Skeletal muscle tissue (tissue), 3 donors: ENCODE measurements at regions not wholly inside any gene's neighbourhood (a gene's known extent, or its start where the extent isn't known, plus 50 kb on each side); places are given as distances from the start of the nearest gene placed in this dataset.

Experiments
- H3K27ac ChIP-seq: one replicate; pipeline ENCODE4 v1.7.0; 2013; ENCODE audit warnings: mild to moderate bottlenecking, low read depth, low read length, inconsistent platforms
- H3K27me3 ChIP-seq, 3 donors: one replicate each; pipeline ENCODE4 v1.7.0; 2013; ENCODE audit warnings: low read length in 3 of 3; ENCODE audit not compliant: control insufficient read depth in 3 of 3, insufficient read depth in 3 of 3
- H3K36me3 ChIP-seq, 3 donors: one replicate each; pipeline ENCODE4 v1.7.0; 2013; ENCODE audit warnings: low read length in 3 of 3; ENCODE audit not compliant: control insufficient read depth in 3 of 3, insufficient read depth in 3 of 3
- H3K4me1 ChIP-seq, 3 donors: one replicate each; pipeline ENCODE4 v1.7.0; 2013; ENCODE audit warnings: low read length in 3 of 3, mild to moderate bottlenecking in 3 of 3; ENCODE audit not compliant: control insufficient read depth in 3 of 3, insufficient read depth in 3 of 3
- H3K4me3 ChIP-seq, 3 donors: one replicate each; pipeline ENCODE4 v1.7.0; 2013; ENCODE audit warnings: low read length in 3 of 3
- H3K9ac ChIP-seq, 3 donors: one replicate each; pipeline ENCODE4 v1.7.0; 2013; ENCODE audit warnings: low read length in 3 of 3, mild to moderate bottlenecking in 3 of 3, moderate library complexity in 2 of 3, low read depth in 1 of 3
- H3K9me3 ChIP-seq, 3 donors: one replicate each; pipeline ENCODE4 v1.7.0; 2013; ENCODE audit warnings: low read length in 3 of 3; ENCODE audit not compliant: control insufficient read depth in 3 of 3
- donor health status: Osteomylitis.

- no peaks in the 10 kb centered on the region for H3K36me3 ChIP-seq
- H3K9ac ChIP-seq: no peak overlapping the region
- no peak overlapping the region for H3K4me3 ChIP-seq
- H3K27me3 ChIP-seq: no peaks in the 10 kb centered on the region
- H3K27ac ChIP-seq: no peak overlapping the region
- no peaks in the 10 kb centered on the region for H3K9me3 ChIP-seq
- H3K4me1 ChIP-seq: no peaks in the 10 kb centered on the region
These were observed 113.5 kb upstream of the NEBL start for GRCh38 chr10:21010615-21011014.

- Histone ChIP-seq H3K9me3 (no peaks in the 10 kb centered on the region), H3K36me3 (no peaks in the 10 kb centered on the region), H3K27me3 (no peaks in the 10 kb centered on the region), H3K9ac (no peak overlapping the region), H3K4me3 (no peak overlapping the region), H3K4me1 (no peaks in the 10 kb centered on the region), H3K27ac (no peak overlapping the region)
These were observed 106.2 kb upstream of the NEBL start for GRCh38 chr10:21003240-21003822.

- no peak overlapping the region for H3K9ac ChIP-seq
- H3K36me3 ChIP-seq: no peaks in the 10 kb centered on the region
- H3K9me3 ChIP-seq: no peaks in the 10 kb centered on the region
- H3K27ac ChIP-seq: no peak overlapping the region
- H3K27me3 ChIP-seq: no peaks in the 10 kb centered on the region
- H3K4me1 ChIP-seq: no peaks in the 10 kb centered on the region
- no peak overlapping the region for H3K4me3 ChIP-seq
These were observed 105.2 kb upstream of the NEBL start for GRCh38 chr10:21002091-21002878.

- Histone ChIP-seq H3K4me3 (no peak overlapping the region), H3K27ac (no peak overlapping the region), H3K4me1 (no peaks in the 10 kb centered on the region)
These were observed 102.6 kb upstream of the NEBL start for GRCh38 chr10:20999699-21000098.

GRCh38 chr10:20998036-20998435, 100.9 kb upstream of the NEBL start:
- H3K4me1 ChIP-seq: no peaks in the 10 kb centered on the region
- H3K27ac ChIP-seq: no peak overlapping the region
- H3K4me3 ChIP-seq: no peak overlapping the region
- no peaks in the 10 kb centered on the region for H3K9me3 ChIP-seq
- no peak overlapping the region for H3K9ac ChIP-seq
- H3K27me3 ChIP-seq: no peaks in the 10 kb centered on the region
- no peaks in the 10 kb centered on the region for H3K36me3 ChIP-seq

More at GRCh38 chr10:20999699-21000098, 102.6 kb upstream of the NEBL start:
- H3K9me3 ChIP-seq: no peaks in the 10 kb centered on the region
- no peaks in the 10 kb centered on the region for H3K27me3 ChIP-seq
- no peak overlapping the region for H3K9ac ChIP-seq
- H3K36me3 ChIP-seq: no peaks in the 10 kb centered on the region

- no peaks in the 10 kb centered on the region for H3K36me3 ChIP-seq
- no peak overlapping the region for H3K27ac ChIP-seq
- no peak overlapping the region for H3K9ac ChIP-seq
- no peaks in the 10 kb centered on the region for H3K4me1 ChIP-seq
- no peaks in the 10 kb centered on the region for H3K9me3 ChIP-seq
- no peaks in the 10 kb centered on the region for H3K27me3 ChIP-seq
- H3K4me3 ChIP-seq: no peak overlapping the region
These were observed 98.2 kb upstream of the NEBL start for GRCh38 chr10:20995123-20995987.

- H3K36me3 ChIP-seq: no peaks in the 10 kb centered on the region
- H3K9ac ChIP-seq: no peak overlapping the region
- H3K9me3 ChIP-seq: no peaks in the 10 kb centered on the region
- H3K27me3 ChIP-seq: no peaks in the 10 kb centered on the region
- H3K4me3 ChIP-seq: no peak overlapping the region
- H3K4me1 ChIP-seq: no peaks in the 10 kb centered on the region
- H3K27ac ChIP-seq: no peak overlapping the region
These were observed 96.9 kb upstream of the NEBL start for GRCh38 chr10:20993830-20994527.

- Histone ChIP-seq H3K27me3 (no peaks in the 10 kb centered on the region), H3K9me3 (no peaks in the 10 kb centered on the region), H3K9ac (no peak overlapping the region), H3K4me3 (no peak overlapping the region), H3K4me1 (no peaks in the 10 kb centered on the region), H3K36me3 (no peaks in the 10 kb centered on the region), H3K27ac (no peak overlapping the region)
These were observed 96.3 kb upstream of the NEBL start for GRCh38 chr10:20993389-20993788.

GRCh38 chr10:20991526-20991925, 94.4 kb upstream of the NEBL start:
- no peak overlapping the region for H3K9ac ChIP-seq
- no peaks in the 10 kb centered on the region for H3K27me3 ChIP-seq

More at GRCh38 chr10:20991526-20991925, 94.4 kb upstream of the NEBL start:
- Histone ChIP-seq H3K9me3 (no peaks in the 10 kb centered on the region), H3K36me3 (no peaks in the 10 kb centered on the region), H3K4me1 (no peaks in the 10 kb centered on the region), H3K27ac (no peak overlapping the region), H3K4me3 (no peak overlapping the region)
